OCI-LY1 (cell line): ENCODE measurements at regions not wholly inside any gene's neighbourhood (a gene's known extent, or its start where the extent isn't known, plus 50 kb on each side); places are given as distances from the start of the nearest gene placed in this dataset.

ENCODE experiments used
- EZH2 ChIP-seq: fragments of 200-600 bp; sonication (generic), shearing (Covaris generic); IDR thresholded peaks from 2 replicates; pipeline ENCODE4 v1.8.0; 2017; ENCODE audit warnings: borderline replicate concordance, mixed run types, mild to moderate bottlenecking, antibody characterized with exemption, low read length, moderate library complexity, mixed read lengths
- TF ChIP-seq, protein P1 (sequence below): fragments of 200-600 bp; sonication (generic), shearing (Covaris generic); IDR thresholded peaks from 2 replicates; pipeline ENCODE4 v1.5.1; 2017; ENCODE audit warnings: mild to moderate bottlenecking, antibody characterized with exemption, low read length, moderate library complexity, mixed read lengths

DNA sequence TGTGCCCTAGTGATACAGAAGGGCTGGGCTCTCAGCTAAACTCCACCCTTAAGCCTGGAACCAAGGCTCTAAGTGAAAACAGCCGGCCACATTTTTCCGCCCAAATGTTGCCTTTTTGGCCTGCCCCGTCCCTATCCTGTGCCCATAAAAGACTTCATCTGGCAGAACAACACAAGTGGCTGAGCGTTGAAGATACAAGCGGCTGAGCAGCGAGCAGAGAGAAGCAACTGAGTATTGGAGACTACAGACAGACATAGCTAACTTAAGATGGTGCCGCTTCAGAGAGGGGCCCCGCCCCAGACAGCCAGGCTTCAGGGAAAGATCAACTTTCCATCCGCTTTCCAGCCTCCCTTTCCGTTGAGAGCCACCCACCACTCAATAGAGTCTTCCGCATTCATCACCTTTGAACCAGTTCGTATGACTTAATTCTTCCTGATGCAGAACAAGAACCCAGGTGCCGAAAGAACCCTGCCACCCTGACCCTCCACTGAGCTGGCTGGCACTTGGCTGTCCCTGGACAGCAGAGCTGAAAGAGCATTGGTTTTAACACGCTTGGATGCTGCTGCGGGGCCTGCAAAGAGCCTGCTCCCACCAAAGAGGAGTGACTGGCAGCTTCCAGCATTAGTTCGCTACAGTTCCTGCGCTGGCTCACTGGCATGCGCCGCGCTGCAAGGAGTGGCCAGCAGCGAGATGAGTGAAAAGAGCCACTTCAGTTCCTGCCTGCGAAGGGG lies 853.2 kb upstream of the INTU start:
- TF ChIP-seq, protein P1, sequence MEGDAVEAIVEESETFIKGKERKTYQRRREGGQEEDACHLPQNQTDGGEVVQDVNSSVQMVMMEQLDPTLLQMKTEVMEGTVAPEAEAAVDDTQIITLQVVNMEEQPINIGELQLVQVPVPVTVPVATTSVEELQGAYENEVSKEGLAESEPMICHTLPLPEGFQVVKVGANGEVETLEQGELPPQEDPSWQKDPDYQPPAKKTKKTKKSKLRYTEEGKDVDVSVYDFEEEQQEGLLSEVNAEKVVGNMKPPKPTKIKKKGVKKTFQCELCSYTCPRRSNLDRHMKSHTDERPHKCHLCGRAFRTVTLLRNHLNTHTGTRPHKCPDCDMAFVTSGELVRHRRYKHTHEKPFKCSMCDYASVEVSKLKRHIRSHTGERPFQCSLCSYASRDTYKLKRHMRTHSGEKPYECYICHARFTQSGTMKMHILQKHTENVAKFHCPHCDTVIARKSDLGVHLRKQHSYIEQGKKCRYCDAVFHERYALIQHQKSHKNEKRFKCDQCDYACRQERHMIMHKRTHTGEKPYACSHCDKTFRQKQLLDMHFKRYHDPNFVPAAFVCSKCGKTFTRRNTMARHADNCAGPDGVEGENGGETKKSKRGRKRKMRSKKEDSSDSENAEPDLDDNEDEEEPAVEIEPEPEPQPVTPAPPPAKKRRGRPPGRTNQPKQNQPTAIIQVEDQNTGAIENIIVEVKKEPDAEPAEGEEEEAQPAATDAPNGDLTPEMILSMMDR: no peak
- no peak for TF ChIP-seq EZH2
